GM13976 (cell line): ENCODE measurements at regions not wholly inside any gene's neighbourhood (a gene's known extent, or its start where the extent isn't known, plus 50 kb on each side); places are given as distances from the start of the nearest gene placed in this dataset.
"Not testable (repeated sequence)": the region's sequence is repeated elsewhere in the genome, so short reads cannot be mapped to it uniquely, and the experiment has no call there.

Experiments used
- DNase-seq: peaks from one replicate; pipeline ENCODE4 v3.0.0; 2012; ENCODE audit warnings: low spot score
- in situ Hi-C: fragments of 300-500 bp; cut with MboI; formaldehyde crosslinking; loops from one replicate; pipeline ENCODE4 v1.12.0; 2022; ENCODE audit warnings: low sequenced_read_pairs, mixed read lengths, inconsistent platforms; ENCODE audit not compliant: unreplicated experiment
- TF ChIP-seq, protein P1 (sequence below): IDR thresholded peaks from 2 replicates; pipeline ENCODE4 v1.5.1; 2012; ENCODE audit warnings: borderline replicate concordance, mild to moderate bottlenecking; ENCODE audit not compliant: insufficient read depth; ENCODE audit errors: extremely low read depth, missing control alignments, control extremely low read depth

DNA sequence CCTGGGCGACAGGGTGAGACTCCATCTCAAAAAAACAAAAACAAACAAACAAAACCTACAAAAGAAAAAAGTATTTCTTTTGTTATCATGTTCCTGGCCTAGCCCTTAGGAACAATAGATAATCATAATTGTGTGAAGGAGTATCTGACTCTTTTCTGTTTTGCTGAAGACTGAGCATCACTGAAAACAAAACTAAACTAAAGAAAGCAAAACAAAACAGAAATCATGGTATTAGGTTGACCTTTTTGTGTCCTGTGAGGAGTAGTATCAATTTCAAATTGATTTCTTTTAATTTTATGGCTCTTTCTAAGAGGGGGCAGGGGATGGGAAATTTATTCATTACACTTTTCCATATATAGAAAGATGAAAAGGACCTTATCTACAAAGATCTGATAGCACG, 246.0 kb downstream of the YTHDC2 start:
- TF ChIP-seq, protein P1, sequence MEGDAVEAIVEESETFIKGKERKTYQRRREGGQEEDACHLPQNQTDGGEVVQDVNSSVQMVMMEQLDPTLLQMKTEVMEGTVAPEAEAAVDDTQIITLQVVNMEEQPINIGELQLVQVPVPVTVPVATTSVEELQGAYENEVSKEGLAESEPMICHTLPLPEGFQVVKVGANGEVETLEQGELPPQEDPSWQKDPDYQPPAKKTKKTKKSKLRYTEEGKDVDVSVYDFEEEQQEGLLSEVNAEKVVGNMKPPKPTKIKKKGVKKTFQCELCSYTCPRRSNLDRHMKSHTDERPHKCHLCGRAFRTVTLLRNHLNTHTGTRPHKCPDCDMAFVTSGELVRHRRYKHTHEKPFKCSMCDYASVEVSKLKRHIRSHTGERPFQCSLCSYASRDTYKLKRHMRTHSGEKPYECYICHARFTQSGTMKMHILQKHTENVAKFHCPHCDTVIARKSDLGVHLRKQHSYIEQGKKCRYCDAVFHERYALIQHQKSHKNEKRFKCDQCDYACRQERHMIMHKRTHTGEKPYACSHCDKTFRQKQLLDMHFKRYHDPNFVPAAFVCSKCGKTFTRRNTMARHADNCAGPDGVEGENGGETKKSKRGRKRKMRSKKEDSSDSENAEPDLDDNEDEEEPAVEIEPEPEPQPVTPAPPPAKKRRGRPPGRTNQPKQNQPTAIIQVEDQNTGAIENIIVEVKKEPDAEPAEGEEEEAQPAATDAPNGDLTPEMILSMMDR: no peak
- in situ Hi-C loops: no loop called here

DNA sequence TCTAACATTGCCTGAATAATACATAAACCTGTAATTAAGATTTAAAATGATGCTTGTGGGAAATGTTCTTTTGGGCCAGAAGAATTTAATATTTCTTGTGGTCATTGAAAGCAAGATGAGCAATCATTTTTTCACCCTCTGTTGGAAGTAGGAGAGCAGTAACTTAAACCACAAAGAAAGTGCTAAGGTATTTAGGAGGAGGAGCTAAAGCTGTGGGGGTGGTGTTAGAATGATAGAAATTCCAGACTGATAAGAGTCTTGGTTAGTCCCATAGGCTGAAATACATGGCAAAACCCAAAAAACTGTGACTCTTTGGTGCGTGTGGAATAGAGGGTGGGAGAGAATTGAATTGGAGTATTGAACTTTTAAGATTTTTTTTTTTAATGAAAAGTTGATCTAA, 247.0 kb downstream of the YTHDC2 start:
- TF ChIP-seq, protein P1: no peak
- DNase-seq: no peak
- in situ Hi-C loops: no loop called here

More for the DNA sequence above, 246.0 kb downstream of the YTHDC2 start:
- DNase-seq: no peak

GRCh38 chr5:113761594-113761993, 248.1 kb downstream of the YTHDC2 start:
- no peak for DNase-seq
- in situ Hi-C loops: no loop called here
- TF ChIP-seq, protein P1: no peak

GRCh38 chr5:113764382-113764781, 250.9 kb downstream of the YTHDC2 start:
- TF ChIP-seq, protein P1: no peak
- no peak for DNase-seq
- in situ Hi-C loops: no loop called here

DNA sequence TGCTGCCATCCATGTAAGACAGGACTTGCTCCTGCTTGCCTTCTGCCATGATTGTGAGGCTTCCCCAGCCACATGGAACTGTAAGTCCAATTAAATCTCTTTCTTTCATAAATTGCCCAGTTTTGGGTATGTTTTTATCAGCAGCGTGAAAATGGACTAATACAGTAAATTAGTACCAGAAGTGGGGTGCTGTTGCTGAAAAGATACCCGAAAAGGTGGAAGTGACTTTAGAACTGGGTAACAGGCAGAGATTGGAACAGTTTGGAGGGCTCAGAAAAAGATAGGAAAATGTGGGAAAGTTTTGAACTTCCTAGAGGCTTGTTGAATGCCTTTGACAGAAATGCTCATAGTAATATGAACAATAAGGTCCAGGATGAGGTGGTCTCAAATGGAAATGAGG, 253.3 kb downstream of the YTHDC2 start:
- DNase-seq, in situ Hi-C loops: not testable (repeated sequence)

DNA sequence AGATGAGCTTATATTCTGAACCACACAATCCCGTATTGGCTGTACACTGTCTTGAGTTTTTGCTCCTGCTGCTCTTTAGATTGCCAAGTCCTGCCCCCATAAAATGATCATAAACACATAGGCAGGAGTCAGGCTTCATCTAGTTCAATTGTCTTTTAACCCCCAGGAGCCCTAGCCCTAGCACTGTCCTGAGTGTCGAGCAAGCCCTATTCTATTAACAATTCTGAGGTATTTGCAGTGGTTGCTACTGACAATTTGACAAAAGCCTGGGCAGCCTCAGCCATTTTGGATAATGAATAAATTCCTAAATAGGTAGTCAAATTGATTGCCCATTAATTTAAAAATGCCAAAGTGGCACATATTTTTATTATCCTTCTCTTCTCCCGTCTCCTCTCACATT, 257.2 kb downstream of the YTHDC2 start:
- in situ Hi-C loops: no loop called here
- DNase-seq: no peak
- TF ChIP-seq, protein P1: no peak

DNA sequence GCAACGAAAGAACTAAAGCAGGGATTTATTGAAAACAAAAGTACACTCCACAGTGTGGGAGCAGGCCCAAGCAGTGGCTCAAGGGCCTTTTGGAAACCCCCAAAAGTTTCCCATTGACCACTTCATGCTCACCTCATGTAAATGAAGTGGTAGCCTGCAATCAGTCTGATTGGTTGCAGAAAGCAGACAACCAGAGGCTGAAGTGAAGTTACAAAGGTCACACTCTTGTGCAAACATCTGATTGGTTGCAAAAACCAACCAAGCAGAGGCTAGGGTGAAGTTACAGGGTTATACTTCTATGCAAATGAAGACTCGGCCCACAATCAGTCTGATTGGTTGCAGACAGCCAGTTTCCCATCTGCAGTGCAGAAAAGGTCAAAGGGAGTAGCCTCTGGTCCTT, 258.0 kb downstream of the YTHDC2 start:
- in situ Hi-C loops: no loop called here
- no peak for DNase-seq
- TF ChIP-seq, protein P1: no peak
